GM21526 (cell line): ENCODE measurements at regions not wholly inside any gene's neighbourhood (a gene's known extent, or its start where the extent isn't known, plus 50 kb on each side); places are given as distances from the start of the nearest gene placed in this dataset.

Source experiments
- ATAC-seq: cut with Tn5 transposase; IDR thresholded peaks from one replicate; pipeline ENCODE4 v1.9.1; 2021; ENCODE audit warnings: moderate library complexity; ENCODE audit not compliant: unreplicated experiment, low FRiP score

GRCh38 chr6:19102936-19103335 is 715.8 kb downstream of the RNF144B start:
- no peak for ATAC-seq

GRCh38 chr6:19107468-19107867 is 720.3 kb downstream of the RNF144B start:
- ATAC-seq: no peak

GRCh38 chr6:19121521-19121920 is 715.6 kb upstream of the ID4 start:
- ATAC-seq: no peak

GRCh38 chr6:19127081-19127480 is 710.1 kb upstream of the ID4 start:
- ATAC-seq: no peak

- no peak for ATAC-seq
Observed at GRCh38 chr6:19128701-19129100, 708.5 kb upstream of the ID4 start.

- ATAC-seq: no peak
Observed at GRCh38 chr6:19135706-19136105, 701.5 kb upstream of the ID4 start.

GRCh38 chr6:19137505-19137904 is 699.7 kb upstream of the ID4 start:
- ATAC-seq: no peak

GRCh38 chr6:19142275-19142674 is 694.9 kb upstream of the ID4 start:
- ATAC-seq: no peak

GRCh38 chr6:19150307-19150706 is 686.9 kb upstream of the ID4 start:
- ATAC-seq: no peak

GRCh38 chr6:19153270-19153980 is 683.7 kb upstream of the ID4 start:
- no peak for ATAC-seq

- no peak for ATAC-seq
Observed at GRCh38 chr6:19153981-19154295, 683.2 kb upstream of the ID4 start.

GRCh38 chr6:19156443-19156842 is 680.7 kb upstream of the ID4 start:
- no peak for ATAC-seq

GRCh38 chr6:19157486-19157885 is 679.7 kb upstream of the ID4 start:
- no peak for ATAC-seq

GRCh38 chr6:19158586-19158985 is 678.6 kb upstream of the ID4 start:
- ATAC-seq: no peak

GRCh38 chr6:19159089-19159488 is 678.1 kb upstream of the ID4 start:
- ATAC-seq: no peak

GRCh38 chr6:19159561-19159960 is 677.6 kb upstream of the ID4 start:
- no peak for ATAC-seq

GRCh38 chr6:19160081-19160730 is 677.0 kb upstream of the ID4 start:
- ATAC-seq: no peak

- ATAC-seq: no peak
Observed at GRCh38 chr6:19167251-19167650, 669.9 kb upstream of the ID4 start.

- ATAC-seq: no peak
Observed at GRCh38 chr6:19169366-19169765, 667.8 kb upstream of the ID4 start.

GRCh38 chr6:19175023-19175422 is 662.1 kb upstream of the ID4 start:
- no peak for ATAC-seq

GRCh38 chr6:19180348-19181072 is 656.7 kb upstream of the ID4 start:
- ATAC-seq: no peak

- no peak for ATAC-seq
Observed at GRCh38 chr6:19181211-19181610, 656.0 kb upstream of the ID4 start.
